ENCODE measurements at regions not wholly inside any gene's neighbourhood (a gene's known extent, or its start where the extent isn't known, plus 50 kb on each side); places are given as distances from the start of the nearest gene placed in this dataset.
A peak's percentile ranks its signal among the peaks of the same experiment; 100 is the strongest.
"Not testable (repeated sequence)": the region's sequence is repeated elsewhere in the genome, so short reads cannot be mapped to it uniquely, and the experiment has no call there.

DNA sequence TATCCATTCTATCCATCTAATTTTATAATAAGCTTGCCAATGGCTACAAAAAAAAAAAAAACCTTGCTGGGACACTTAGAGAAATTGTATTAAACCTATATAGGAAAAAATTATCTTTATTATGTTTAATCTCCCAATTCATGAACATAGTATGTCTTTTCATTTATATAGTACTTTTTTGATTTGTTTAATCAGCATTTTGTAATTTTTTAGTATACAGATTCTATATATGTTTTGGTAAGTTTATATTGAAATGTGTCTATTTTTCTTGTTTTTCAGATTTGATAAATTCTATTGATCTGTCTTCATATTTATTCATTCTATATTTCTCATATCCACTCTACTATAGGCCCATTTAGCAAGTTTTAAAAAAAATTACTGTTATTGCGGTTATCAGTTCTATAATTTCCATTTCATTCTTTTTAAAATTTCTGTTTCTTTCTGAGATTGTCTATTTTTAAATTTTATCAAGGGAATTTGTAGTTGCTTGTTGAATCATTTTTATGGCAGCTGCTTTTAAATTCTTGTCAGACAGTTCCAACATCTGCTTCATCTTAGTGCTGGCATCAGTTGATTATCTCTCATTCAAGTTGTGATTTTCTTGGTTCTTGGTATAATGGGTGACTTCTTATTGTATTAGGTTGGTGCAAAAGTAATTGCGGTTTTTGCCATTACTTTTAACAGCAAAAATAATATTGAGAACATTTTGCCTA lies 170.1 kb upstream of the S1PR3 start:
- no peak for DNase-seq
- in situ Hi-C loops (cut with MboI; ENCODE audit: low pct_unique_long_range_greater_than_20kb, low sequenced_read_pairs): no loop called here

DNA sequence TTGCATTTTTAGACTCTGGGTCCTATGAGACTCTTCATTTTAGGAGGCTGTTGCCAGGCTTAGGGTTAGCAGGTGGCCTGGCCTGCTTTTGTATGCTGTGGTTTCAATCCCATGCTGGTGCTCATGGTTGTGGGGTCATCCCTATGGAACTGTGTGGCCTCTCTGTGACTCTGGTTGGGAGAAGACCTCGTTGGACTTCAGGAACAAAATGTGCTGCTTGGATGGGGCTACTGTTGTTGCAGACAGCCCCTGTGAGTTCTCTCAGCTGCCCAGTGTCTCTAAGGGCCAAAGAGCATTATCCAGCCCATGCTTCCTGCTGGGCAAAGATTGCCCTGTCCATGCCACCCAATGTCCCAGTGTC lies 169.5 kb upstream of the S1PR3 start:
- in situ Hi-C loops (cut with MboI; ENCODE audit: low pct_unique_long_range_greater_than_20kb, low sequenced_read_pairs): no loop called here
- no peak for DNase-seq

DNA sequence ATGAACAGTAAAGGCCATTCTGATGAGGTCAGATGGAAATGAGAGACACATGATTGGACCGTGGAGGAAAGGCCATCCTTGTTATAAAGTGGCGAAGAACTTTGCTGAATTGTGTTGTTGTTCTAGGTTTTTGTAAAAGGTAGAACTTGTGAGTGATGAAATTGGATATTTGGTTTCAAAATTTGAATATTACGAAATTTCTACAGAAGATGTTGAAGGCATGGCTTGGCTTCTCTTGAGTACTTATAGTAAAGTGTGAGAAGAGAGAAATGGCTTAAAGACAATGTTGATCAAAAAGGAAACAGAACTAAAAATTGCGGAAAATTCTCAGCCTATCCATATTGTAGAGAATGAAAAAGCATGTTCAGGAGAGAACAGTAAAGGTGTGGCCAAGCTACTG lies 166.6 kb upstream of the S1PR3 start:
- DNase-seq: no peak
- in situ Hi-C loops (cut with MboI; ENCODE audit: low pct_unique_long_range_greater_than_20kb, low sequenced_read_pairs): no loop called here

DNA sequence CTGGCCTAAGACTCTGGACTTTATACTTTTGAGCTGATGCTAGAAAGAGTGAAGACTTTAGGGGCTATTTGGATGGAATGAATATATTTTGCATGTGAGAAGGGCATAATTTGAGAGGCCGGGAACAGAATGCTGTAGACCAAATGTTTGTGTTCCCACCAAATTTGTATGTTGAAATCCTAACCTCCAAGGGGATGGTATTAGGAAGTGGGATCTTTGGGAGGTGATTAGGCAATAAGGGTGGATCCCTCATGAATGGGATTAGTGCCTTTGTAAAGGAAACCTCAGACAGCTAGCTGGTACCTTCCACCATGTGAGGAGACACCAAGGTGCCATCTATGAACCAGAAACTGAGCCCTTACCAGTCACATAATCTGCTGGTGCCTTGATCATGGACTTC lies 165.1 kb upstream of the S1PR3 start:
- no peak for DNase-seq
- in situ Hi-C loops (cut with MboI; ENCODE audit: low pct_unique_long_range_greater_than_20kb, low sequenced_read_pairs): no loop called here

DNA sequence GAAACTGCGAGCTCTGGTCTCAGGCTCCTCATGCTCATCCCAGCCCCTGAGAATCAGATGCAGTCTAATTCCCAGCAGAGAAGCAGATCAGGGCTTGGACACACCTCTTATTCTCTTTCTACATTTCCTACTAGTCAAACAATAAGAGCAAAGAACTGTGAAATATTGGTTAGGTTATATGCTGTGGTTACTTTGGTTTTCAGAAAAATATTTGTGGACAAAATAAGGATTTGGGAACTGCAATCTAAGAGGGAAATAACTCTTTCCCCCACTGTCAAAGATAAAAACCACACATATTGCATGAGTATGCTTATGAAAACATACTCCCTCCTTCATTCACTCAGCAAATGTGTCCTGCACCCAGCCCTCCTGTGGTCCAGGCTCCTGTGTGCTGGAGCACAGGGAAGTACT lies 164.5 kb upstream of the S1PR3 start:
- in situ Hi-C loops (cut with MboI; ENCODE audit: low pct_unique_long_range_greater_than_20kb, low sequenced_read_pairs): no loop called here

DNA sequence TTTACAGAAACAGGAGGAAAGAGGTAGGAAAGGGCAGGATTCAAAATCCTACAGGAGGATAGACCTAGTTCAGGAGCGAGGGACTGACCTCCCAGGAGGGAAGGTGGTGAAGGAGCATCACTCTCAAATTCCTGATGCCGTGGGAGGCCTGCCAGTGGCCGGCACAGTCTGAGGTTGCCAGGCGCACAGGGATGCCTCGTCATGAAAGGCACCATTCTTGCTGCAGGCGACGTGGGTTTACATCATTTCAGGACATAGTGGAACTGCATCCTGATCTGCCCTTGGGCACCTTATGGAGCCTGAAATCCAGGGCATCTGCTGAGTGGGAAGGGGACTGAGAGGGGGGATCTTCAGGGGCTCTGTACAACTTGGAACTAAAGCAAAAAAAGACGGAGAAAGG lies 163.2 kb upstream of the S1PR3 start:
- in situ Hi-C loops (cut with MboI; ENCODE audit: low pct_unique_long_range_greater_than_20kb, low sequenced_read_pairs): no loop called here
- no peak for DNase-seq

More for the DNA sequence above, 164.5 kb upstream of the S1PR3 start:
- peak; percentile 10 for DNase-seq

DNA sequence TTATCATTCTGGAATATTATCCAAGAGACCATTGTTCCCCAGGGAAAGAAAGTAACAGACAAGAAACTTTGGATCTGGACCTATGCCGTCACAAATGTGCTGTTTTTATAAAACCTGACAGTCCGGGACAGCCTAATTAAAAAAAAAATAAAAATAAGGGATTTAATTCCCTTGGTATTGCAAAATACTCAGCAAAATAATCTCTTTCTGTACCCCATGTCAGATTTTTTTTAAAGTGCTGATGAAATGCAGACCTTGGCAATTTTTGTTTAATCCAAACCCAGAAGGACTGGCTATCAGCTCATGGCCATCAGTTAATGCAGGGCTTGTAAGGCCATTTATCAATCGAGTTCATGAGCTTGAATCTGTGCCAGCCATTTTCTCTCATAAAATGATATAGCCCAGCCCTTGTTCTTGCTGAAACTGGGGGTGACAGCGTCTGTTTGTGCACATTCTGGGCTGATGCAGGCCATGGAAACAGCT lies 162.7 kb upstream of the S1PR3 start:
- in situ Hi-C loops (cut with MboI; ENCODE audit: low pct_unique_long_range_greater_than_20kb, low sequenced_read_pairs): no loop called here
- DNase-seq: no peak

DNA sequence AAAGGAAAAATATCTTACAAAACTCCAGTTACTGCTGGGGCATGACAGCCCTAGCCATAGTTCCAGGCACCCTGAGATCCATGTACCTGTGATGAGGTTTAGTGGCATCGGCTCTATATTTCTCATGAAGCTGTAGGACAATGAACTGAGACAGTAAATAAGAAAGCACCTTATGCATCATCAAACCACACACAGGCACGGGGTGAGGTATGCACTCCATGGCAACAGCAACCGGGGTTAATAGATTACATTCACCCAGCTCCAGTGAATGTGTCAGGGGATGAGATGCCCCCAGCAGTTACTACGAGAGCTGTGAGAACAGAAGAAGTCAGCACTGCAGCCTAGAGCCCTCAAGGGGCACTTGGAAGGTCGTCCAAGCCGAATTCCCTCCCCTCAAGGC lies 162.0 kb upstream of the S1PR3 start:
- DNase-seq: no peak
- in situ Hi-C loops (cut with MboI; ENCODE audit: low pct_unique_long_range_greater_than_20kb, low sequenced_read_pairs): no loop called here

DNA sequence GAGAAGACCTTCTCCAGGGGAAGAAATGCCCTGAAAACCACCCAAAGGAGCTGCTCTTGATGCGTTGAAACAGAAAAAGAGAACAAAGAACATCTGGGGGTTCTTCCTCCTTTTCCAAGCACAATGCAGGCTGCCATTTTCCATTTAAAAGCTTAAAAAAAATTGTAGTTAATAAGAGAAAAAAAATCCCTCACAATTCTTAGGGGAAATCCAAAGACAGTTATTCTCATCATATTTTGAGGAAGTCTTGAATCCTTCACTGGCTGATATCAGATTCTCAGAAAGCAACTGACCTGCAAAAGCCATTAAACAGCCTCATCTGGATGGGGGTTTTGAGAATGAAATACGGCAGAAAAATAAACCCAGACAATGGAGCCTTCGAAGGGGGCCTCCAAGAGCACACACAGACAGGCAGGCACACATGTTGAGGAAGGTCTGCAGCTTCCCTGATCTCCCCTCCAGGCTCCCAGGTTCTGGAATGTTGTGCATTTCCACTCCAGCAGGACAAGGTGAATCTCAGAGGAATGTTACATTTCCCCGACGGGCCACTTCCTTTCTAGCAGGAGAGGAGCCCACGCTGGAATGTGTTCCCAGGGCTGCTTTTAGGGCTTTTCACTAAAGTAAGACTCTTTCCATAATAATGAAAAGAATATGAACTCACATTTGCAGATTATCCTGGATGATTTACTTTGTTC lies 159.4 kb upstream of the S1PR3 start:
- in situ Hi-C loops (cut with MboI; ENCODE audit: low pct_unique_long_range_greater_than_20kb, low sequenced_read_pairs): no loop called here

DNA sequence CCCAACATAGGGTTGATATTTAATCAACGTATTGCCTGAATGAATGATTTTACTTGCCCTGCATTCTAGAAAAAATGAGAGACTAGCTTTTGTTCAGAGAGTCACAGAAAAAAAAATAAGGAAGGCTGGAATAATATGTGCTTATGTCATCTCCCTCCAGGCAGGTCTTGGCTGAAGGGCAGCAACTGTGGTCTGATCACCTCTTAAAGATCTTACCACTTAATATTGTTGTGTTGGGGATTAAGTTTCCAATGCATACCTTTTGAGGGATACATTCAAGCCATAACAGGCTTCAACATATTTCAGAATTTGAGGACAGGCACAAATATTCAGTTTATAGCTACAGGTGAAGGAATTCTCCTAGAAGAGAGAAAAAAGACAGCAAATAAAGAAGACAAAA lies 157.3 kb upstream of the S1PR3 start:
- in situ Hi-C loops (cut with MboI; ENCODE audit: low pct_unique_long_range_greater_than_20kb, low sequenced_read_pairs): no loop called here
- no peak for DNase-seq

More for the DNA sequence above, 159.4 kb upstream of the S1PR3 start:
- peak; percentile 18 for DNase-seq

DNA sequence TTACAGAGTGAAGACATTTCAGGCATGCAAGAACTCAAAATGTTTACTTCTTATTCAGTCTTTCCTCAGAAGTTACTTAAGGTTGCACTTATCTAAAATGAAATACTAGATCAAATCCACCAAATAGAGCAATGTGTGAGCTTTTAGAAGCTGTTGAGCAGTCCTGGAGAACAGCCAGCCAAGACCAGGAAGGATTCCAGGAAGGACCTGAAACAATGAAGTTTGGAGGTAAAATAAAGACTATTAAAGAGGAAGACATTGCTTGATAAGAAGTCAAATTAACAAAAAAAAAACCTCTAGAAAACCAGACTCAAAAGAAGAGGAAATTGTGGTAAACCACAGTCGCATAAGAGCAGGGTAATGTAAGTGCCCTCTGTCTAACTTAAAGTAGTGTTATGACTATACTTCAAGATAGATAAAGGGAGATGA lies 156.2 kb upstream of the S1PR3 start:
- peak; percentile 86 for DNase-seq
- in situ Hi-C loops (cut with MboI; ENCODE audit: low pct_unique_long_range_greater_than_20kb, low sequenced_read_pairs): no loop called here

DNA sequence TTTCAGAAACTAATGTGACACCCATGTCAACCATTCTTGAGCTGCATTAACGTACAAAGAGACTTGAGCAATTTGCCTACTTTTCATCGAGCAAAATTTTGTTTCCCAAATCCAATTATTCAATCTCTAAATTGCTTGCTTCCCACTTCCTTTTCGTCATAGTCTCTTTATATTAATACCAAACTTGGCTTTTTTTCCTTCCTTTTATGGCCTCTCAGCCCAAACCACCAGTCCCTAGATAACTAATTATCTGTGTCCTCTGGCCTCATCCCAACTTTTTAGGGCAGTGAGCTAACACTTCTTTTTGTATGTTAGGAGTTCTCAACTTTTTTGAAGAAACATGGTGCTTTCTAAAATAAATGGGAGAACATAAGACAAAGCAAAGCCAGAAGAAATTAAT lies 155.5 kb upstream of the S1PR3 start:
- in situ Hi-C loops (cut with MboI; ENCODE audit: low pct_unique_long_range_greater_than_20kb, low sequenced_read_pairs): no loop called here
- no peak for DNase-seq

DNA sequence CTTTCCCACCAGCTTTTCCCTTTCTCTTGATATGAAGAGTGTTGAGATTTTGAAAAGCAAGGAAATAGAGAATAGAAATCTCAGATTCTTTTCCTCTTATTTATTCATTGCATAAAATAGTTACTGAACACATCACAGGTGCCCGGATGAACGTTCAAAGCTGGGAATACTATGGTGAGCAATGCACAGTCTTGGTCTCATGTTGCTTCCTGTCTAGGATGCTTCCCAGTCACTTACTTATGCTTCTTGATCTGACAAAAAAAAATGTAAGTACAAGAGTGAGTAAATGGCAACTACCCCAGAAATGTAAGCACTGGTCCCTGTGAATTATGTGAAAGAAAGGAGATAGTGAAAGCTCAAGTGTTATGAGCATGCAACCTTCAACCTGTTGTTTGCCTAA lies 153.5 kb upstream of the S1PR3 start:
- in situ Hi-C loops (cut with MboI; ENCODE audit: low pct_unique_long_range_greater_than_20kb, low sequenced_read_pairs): no loop called here
- no peak for DNase-seq

DNA sequence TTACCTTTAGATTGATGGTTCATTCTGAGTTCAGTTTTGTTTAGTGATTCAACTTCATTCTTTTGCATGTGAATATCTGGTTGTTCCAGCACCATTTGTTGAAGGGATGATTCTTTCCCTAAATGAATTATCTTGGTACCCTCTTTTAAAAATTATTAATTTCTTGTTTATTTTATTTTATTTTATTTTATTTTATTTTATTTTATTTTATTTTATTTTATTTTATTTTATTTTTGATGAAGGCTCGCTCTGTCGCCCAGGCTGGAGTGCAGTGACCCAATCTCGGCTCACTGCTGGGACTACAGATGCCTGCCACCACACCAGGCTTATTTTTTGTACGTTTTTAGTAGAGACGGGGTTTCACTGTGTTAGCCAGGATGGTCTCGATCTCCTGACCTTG lies 141.4 kb upstream of the S1PR3 start:
- DNase-seq; in situ Hi-C loops (cut with MboI; ENCODE audit: low pct_unique_long_range_greater_than_20kb, low sequenced_read_pairs): not testable (repeated sequence)

DNA sequence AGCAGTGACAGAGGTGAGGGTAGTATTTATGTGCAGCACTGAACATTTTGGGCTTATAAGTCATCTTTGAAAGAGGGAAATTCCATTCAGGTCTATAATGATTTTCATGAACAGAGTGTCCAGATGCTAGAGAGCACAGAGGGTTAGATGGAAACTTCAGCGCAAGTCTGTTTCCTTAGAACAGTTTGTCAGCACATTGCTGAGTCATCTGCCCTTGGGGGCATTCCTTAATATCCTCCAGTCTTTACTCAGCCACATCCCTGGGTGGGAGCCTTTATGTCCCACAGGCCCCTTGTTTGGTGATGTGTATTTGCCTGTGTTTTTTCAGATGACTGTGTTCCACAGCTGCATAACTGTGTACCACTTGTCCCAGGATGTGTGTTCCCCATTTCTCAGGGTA lies 138.5 kb upstream of the S1PR3 start:
- in situ Hi-C loops (cut with MboI; ENCODE audit: low pct_unique_long_range_greater_than_20kb, low sequenced_read_pairs): no loop called here
- no peak for DNase-seq

DNA sequence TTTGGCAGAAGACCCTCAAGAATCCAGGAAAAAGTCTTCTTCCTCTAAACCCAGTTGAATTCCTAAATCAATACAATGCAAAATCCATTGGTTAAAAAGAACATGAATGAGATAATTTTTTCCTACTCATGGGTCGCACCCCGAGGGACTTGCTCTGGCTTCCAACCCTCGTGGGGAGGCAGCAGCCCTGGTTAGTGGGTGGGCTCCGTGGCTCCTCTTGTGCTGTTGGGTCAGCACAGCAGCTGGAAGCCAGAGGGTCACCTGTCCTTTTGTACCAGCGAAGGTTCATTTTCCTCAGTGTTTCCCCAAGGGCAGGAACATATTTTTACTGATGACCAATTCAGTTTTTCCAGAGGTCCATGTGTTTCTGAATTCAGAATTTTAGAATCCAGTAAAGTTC lies 120.6 kb upstream of the S1PR3 start:
- in situ Hi-C loops (cut with MboI; ENCODE audit: low pct_unique_long_range_greater_than_20kb, low sequenced_read_pairs): no loop called here
- no peak for DNase-seq

DNA sequence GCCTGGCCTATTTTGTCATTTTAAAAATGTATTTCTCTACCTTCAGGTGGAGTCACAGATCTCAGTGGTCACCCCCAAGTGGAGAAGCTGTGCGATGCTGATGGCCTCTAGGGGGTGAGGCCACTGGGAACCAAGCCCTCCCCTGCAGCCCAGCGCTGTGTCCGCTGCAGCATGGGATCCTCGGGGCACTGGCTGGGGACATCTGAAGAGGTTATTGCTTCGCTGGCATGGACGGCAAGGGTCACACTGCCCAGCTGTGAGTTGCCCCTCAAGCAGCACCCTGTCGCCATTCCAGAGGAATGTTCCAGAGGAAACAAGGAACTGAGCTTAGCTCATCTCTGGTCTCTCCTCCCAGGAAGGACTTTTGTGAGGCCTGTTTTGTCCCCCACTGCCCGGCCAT lies 119.6 kb upstream of the S1PR3 start:
- in situ Hi-C loops (cut with MboI; ENCODE audit: low pct_unique_long_range_greater_than_20kb, low sequenced_read_pairs): no loop called here
- no peak for DNase-seq

DNA sequence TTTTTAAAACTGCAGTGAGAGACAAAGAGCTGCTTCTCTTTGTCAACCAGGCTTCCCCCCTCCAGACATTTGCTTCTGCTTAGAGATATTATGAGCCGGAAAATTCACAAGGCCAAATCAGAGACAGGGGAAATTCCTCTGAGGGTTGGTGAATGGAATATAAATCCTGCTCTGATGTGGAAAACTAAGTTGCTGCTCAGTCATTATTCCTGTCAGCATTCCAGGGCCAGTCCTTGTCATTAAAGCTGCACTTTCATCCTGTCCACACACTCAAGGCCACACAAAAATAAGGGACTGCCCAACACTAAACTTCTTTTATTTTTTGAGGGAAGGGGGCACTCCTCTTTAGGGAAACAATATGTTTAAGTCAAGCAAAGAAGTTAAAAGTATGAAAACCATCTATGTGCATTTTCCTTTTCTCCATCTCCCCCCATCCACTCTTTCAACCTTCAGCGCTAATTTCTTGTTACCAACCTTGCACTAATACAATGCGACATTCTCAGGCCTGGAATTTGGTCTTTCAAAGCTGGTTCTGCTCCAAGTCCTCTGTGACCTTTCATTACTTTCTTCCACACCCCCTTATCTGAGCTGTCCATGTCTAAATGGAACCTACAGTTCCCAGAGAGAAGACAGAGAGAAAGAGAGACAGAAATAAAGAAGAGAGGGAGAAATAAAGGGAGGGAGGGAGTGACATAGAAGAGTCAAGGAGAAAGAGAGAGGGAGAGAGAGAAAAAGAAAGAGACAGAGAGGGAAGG lies 118.9 kb upstream of the S1PR3 start:
- no peak for DNase-seq
- in situ Hi-C loops (cut with MboI; ENCODE audit: low pct_unique_long_range_greater_than_20kb, low sequenced_read_pairs): no loop called here

DNA sequence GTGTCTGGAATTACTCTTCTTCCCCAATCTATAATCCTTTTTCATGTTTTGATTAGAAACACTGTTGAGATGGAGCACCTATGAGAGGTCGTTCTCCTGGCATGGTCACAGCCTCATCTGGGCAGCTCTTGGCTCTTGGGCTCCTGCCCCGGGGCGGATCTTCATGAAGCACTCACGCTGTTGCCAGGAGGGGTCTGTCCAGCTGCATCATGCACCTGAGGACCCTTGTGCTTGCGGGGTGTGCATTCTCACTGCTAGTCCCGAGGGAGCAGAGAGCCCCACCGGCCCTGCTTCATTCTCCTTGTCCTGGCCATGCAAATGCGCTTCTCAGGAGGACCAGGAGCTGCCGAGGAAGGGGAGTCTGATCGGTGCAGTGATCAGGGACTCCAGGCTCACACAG lies 117.6 kb upstream of the S1PR3 start:
- no peak for DNase-seq

DNA sequence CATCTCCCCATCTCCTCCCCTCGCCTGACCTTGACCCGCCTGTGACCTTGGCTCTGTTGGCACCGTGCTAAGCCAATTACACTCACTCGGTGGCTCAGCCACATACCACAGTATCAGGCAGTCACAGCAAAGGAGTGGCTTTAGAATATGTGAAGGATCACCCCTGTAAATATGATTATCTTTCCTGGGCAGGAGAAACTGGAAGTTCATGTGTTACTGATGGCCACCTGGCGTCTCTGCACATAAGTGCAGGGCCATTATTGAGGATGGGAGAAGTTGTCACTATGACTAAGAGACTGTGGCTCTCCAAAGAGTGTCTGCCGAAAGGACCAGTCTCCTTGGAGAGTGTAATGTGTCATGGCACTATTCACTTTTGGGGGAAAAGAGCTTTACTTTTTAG lies 116.9 kb upstream of the S1PR3 start:
- in situ Hi-C loops (cut with MboI; ENCODE audit: low pct_unique_long_range_greater_than_20kb, low sequenced_read_pairs): no loop called here
- no peak for DNase-seq

More for the DNA sequence above, 117.6 kb upstream of the S1PR3 start:
- in situ Hi-C loops (cut with MboI; ENCODE audit: low pct_unique_long_range_greater_than_20kb, low sequenced_read_pairs): no loop called here

Data from KBM-7 (cell line).